NCI-H187 treated with DMSO at 0.1 percent for 48 hours (cell line): ENCODE measurements at regions not wholly inside any gene's neighbourhood (a gene's known extent, or its start where the extent isn't known, plus 50 kb on each side); places are given as distances from the start of the nearest gene placed in this dataset.
A peak's percentile ranks its signal among the peaks of the same experiment; 100 is the strongest.
"Not testable (repeated sequence)": the region's sequence is repeated elsewhere in the genome, so short reads cannot be mapped to it uniquely, and the experiment has no call there.

Experiments used
- DNase-seq: peaks from one replicate; lab custom pipeline; 2025; lab: John Stamatoyannopoulos, UW

- DNase-seq: no peak
Observed at GRCh38 chr5:6548756-6549285, 84.0 kb downstream of the NSUN2 start.

DNA sequence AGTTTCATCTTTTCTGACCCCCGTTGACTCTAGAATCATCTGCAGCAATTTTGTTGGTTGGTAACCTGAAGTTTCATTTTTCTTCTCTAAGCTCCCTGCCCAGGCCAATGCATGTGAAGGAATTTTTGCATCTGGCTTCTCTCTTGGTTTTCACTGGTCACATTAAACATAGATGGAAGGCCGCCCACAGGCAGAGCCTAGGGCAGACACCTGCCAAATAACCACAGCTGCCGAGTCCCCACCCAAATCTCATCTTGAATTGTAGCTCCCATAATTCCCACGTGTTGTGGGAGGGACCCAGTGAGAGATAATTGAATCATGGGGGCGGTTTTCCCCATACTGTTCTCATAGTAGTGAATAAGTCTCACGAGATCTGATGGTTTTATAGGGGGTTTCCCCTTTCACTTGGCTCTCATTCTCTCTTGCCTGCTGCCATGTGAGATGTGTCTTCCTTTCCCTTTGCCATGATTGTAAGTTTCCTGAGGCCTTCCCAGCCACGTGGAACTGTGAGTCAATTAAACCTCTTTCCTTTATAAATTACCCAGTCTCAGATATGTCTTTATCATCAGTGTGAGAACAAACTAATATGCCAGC, 84.8 kb downstream of the NSUN2 start:
- DNase-seq: not testable (repeated sequence)

GRCh38 chr5:6547498-6547897, 85.3 kb downstream of the NSUN2 start:
- no peak for DNase-seq

GRCh38 chr5:6545770-6546690, 86.8 kb downstream of the NSUN2 start:
- peak; percentile 77 for DNase-seq

DNA sequence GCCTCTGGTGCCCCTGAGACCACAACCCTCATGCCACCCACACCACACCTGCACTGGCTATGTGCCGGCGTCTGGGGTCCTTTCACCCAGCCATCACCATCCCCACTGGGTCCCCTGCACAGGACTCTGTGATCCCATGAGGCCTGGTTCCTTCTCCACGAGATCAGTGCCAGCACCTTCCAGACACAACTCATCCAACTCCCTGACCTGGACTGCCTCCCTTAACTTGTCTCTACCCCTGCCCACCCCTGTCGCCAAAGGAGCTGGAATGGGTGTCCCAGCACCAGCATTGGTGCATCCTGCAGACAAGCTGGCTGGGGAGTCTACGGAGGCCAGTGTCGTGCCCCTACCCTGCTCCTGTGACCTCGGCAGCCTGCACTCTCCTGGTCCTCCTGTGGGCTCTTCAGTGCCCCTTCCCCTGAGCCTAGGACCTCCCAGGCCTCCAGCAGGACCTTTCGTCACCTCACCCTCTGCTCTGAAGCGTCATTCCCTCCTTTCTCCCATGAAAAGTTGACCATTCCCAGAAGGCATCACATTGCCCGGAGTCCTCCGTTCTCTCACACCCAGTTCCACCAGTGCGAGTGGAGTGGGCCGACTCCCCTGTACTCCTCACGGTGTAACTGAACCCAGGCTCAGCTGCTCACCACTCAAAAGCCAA, 87.7 kb downstream of the NSUN2 start:
- no peak for DNase-seq

GRCh38 chr5:6544561-6544935, 88.3 kb downstream of the NSUN2 start:
- DNase-seq: no peak
